GM18858 (cell line): ENCODE measurements at regions not wholly inside any gene's neighbourhood (a gene's known extent, or its start where the extent isn't known, plus 50 kb on each side); places are given as distances from the start of the nearest gene placed in this dataset.

Experiments
- ATAC-seq: cut with Tn5 transposase; IDR thresholded peaks from one replicate; pipeline ENCODE4 v1.9.1; 2021; ENCODE audit not compliant: unreplicated experiment

DNA sequence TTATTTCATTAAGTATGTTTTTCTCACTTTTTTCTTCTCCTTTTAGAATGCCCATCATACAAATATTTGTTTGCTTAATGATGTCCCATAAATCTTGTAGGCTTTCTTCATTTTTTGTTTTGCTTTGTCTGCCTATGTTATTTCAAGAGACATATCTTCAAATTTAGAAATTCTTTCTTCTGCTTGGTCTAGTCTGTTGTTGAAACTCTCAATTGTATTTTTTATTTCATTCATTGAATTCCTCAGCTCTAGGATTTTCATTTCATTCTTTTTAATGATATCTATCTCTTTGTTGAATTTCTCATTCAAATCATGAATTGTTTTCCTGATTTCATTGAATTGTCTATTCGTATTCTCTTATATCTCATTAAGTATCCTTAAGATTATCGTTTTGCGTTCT lies 125.1 kb upstream of the VIPR2 start:
- ATAC-seq: no peak

DNA sequence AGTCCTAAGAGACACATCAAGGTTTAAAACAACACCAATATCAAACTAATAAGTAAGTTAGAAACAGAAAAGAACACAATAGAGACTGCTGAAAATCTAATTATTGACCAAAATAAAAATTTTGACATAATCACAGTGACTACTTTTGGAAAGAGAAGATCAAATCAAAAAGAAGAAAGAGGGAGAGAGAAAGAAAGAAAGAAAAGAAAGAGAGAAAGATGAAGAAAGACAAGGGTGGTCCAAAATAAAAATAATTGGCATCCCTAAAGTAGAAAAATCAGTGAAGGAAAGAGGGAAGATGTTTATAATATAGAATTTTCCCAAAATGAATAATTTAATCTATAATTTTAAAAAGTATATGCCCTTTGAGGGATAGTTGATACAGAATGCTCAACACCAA lies 118.8 kb upstream of the VIPR2 start:
- no peak for ATAC-seq

DNA sequence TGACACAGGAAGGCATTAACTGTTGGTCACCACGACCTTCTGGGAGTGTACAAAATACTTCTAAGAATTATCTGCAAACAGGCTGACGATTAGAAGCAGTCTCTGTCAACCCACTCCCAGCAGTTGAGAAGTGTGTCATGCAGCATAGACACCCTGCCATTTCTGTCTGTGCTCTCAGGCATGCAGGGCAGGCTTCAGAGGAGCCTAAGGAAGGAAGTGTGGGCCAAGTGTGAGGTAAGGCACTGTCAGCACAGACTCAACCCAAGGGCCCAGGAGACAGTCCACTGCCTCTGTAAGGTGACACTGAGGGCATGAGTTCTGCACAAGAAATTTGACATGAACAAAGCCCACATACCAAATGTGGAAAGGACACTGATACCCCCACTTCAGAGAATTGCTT lies 109.0 kb upstream of the VIPR2 start:
- ATAC-seq: no peak

DNA sequence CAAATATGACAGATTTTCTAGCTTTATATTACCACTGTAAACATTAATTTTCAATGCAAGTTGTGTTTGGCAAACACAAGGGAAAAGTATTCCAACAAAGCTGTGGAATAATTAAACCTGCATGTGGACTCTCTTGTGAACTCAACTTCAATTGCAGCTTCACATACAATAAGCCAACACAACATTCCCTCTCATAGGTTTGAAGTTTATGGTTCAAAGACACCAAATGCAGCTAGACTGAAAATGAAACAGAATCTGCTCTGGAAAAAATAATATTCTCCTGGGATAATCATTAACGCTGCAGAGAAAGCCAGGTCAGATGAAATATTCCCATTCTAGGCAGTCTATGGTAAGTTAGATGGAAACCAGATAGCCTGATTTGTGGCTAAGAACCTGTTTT lies 105.8 kb upstream of the VIPR2 start:
- ATAC-seq: no peak

DNA sequence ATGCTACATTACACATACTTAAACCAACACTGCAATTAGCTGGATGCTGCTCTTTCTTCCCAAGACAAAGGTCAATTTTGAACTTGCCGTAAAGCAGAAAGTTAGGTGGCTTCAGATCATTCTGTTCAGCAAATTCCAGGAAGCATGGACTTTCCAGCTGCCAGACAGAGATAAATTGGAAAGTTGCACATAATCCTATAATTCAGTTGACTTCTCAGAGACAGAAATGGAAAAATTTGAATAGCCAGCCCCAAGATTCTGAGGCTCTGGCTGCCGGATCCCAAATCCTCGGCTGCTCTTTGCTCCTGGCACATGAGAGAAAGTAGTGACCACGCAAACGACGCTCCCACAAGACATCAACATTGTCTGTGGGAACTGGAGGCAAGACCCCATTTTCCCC lies 105.0 kb upstream of the VIPR2 start:
- ATAC-seq: no peak

DNA sequence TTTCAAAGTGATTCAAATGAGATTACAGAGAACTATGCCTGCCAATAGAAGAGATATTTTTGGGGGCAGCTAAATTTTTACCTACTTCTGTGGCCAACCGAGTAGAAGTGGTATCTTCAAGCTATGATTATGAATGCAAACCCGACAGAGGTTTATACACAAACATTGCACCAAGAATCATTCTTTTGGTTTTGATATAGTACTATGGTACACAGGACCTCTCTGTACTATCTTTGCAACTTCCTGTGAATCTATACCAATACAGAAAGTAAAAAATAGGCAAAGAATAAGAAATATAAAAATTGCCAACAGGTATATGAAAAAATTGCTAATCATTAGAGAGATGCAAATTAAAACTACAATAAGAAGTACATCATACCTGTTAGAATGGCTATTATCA lies 103.2 kb upstream of the VIPR2 start:
- ATAC-seq: no peak

DNA sequence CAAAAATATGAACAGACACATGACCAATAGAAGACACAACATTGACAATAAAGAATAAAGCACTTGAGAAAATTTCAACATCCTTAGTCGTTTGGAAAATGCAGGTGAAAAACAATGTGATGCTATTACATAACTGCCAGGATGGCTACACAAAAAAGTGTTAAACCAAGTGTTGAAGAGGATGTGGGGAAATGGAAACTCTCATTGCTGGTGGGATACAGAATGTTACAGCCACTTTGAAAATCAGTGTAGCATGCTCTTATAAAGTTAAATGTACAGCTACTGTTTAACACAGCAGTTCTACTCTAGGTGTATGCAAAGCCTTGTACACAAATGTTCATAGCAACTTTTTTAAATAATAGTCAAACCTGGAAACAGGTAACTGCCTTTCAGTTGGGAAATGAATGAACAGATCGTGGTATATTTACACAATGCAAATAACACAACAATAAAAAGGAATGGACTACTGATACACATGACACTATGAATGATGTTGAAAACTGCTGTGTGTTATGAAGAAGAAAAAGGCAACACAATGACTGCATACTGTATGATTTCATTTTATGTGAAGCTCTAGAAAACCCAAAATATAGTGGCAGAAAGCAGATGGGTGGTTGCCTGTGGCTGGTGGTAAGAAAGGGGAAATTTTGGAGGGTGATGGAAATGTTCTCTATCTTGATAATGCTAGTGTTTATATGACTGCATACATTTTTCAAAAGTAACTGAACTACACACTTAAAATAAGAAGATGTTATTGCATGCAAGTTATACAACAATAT lies 102.2 kb upstream of the VIPR2 start:
- ATAC-seq: no peak

DNA sequence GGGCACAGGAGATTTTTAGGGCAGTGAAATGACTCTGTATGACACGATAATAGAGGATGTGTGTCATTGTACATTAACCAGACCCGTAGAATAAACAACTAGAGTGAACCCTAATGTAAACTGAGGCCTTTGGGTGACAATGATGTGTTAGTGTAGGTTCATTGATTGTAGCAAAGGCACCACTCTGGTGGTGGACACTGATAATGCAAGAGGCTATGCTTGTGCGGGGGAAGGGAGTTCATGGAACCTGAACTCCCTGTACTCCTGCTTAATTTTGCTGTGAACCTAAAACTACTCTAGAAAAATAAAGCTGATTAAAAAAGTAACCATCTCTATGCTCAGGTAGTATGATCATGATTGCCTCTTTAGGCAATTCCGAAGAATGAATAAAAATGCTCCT lies 96.3 kb upstream of the VIPR2 start:
- ATAC-seq: no peak

DNA sequence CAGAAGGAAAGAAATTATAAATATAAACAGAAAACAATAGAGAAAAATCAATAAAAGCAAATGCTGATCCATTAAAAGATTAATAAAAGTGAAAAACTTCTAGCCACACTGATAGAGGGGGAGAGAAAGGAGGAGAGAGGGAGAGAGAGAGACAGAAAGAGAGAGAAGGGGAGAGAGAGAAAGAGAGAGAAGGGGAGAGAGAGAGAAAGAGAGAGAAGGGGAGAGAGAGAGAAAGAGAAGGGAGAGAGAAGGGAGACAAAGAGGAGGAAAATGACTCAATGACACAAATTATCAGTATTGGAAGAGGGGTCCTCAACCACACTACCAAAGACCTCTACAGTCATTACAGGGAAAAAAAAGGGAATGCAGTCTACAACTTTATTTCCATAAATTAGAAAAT lies 94.4 kb upstream of the VIPR2 start:
- no peak for ATAC-seq

DNA sequence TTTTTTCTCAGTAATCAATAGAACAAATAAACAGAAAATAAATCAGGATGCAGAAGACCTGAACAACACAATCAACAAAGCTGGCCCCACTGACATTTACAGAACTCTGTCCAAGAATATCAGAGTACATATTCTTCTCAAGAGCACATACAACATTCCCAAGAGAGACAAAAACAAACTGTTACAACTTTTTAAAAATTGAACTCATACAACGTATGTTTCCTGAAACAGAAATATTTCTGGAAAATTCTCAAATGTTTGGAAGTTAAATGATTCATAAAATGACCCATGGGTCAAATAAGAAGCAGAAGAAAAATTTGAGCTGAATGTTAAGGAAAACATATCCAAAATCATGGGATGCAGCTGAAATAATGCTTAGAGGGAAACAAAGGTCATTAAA lies 93.9 kb upstream of the VIPR2 start:
- ATAC-seq: no peak

DNA sequence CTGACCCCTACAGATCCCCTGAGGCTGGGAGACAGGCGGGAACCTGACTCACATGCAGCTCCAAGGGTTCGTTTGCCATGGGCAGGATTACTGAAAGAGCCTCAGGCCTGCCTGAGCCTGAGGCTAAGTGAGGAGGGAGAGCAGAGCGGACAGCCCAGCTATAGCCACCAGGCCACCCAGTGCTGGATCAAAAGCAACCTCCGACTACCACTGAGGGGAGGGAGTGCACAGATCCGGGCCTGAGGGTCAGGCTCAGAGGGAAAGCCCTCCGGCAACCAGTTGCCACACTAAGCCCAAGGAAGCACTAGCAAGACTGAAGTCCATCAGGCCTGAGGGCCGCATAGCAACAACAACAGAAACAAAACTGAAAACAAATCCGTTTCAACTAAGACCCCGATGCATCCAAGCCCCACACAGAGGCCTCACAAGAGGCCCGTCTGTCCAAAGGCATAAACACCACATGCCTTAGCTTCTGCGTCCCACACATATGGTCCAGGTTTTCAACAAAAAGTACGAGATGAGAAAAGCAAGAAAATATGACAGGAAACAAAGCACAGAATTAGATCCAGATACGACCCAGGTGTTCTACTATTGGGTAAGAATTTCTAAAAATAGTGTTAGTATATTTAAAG lies 92.5 kb upstream of the VIPR2 start:
- ATAC-seq: no peak

DNA sequence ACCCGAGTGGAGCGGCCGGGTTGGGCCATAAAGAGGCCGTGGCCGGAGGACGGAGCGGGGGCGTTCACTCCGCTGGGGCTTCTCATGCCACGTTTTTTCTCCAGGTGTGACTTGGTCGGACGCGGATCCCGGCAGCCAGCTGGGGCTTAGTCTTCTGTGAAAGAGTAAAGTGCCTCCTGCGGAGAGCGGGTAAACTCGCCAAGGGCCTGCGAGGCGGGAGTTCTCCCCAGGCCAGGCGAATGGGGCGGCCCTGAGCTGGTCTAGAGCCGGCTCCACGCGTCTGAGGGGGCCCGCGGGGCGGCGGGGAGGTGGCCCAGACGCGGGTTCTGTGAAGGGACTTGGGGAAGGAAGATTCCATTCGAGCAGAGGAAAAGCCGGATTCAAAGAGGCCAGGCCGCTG lies 86.3 kb upstream of the VIPR2 start:
- no peak for ATAC-seq

DNA sequence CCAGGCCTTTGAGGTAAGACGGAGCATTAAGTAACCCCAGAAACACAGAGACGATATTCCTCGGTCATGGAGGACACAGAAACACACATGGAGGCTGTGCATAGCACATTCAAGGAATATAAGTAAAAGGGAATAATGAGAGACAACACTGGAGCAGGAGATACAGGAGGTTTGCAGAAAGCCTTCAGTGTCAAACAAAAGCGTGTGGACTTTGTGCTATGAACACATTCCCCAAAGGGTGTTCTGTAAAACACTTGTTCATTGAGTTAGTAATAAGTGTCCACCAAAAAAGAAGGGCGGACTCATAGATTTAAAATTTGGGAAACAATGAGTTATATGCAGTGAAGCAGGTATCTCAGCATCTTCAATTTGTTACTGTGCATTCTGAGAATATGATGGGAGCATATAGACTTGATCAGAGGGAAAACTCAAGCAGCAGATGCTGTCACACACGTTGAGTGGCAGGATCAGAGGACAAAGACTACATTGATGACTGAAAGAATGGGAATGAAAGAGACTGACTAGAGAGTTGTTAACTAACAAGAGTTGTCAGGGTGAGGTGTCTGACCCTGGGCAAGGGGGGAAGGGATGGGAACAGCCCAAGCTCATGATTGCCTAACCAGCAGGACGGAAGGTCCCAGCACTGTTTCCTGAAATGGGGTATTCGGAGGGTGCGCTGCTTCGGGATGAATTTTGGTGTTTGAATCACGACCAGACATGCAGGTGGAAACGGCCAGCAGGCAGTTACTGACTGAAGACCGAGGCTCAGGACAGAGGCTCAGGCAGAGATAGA lies 85.2 kb upstream of the VIPR2 start:
- ATAC-seq: no peak

DNA sequence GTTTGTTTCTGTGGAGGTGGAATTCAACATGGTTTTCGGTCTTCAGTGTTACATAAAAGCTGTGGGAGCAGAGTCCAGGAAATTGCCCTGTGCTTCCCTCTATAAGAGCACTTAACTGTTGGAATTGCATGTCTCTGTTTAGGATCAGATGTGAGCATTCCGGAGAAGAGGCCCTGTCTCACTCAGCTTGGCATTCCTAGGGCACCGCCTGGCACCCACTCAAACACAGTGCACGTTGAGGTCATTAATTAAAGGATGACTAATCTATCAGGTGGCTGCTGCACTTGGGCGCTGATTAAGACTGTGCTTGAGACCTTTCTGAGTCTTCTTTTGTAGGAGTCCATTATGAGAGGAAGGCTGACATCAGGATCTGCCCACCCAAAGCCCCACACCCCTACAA lies 82.8 kb upstream of the VIPR2 start:
- no peak for ATAC-seq

DNA sequence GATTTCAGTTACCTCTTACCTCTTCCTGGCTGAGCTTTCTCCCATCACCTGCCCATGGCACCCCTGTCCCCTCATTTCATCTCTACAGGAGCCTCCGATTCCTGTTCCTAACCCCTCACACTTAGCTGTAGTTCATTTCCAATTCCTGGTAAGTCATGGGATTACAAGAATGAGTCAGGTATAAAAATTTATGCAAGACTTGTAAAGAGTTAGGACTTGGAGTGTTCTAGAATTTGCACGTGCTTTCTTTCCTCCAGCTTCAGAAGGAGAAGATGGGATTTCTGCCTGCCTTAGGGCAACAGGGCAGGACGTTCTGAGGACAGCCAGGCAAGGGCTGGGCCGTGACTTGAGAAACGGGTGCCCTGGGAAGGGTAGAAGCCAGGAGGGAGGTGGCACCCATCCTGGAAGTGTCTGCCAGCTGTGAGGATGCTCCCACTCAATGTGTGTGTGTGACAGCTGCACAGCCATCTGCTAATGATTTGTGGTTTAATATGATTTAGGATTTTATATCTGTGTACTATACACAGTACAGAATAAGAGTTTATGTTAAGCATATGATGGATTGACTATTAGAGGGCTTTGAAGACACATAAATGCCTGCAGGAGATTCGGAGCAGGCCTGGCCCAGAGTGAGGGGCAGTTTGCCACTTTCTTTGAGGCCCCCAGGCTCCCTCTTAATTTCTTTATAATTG lies 81.5 kb upstream of the VIPR2 start:
- ATAC-seq: no peak

DNA sequence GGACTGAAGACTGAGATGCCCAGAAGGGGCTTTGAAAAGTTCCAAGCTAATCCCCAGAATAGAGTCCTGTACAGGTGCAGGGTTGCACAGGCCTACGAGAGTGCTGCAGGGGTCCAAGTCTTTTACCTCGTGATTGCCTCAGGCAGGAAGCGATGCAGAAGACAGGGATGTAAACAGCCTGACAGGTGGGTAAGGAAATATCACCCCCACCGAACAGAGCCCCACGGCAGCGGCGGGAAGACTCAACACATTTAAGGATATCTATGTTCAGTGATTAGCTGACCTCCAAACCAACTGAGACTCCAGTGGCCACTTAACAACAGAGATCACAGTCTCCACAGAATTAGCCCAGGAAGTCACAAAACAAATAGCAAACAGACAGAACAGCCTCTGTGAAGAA lies 73.9 kb upstream of the VIPR2 start:
- ATAC-seq: no peak

DNA sequence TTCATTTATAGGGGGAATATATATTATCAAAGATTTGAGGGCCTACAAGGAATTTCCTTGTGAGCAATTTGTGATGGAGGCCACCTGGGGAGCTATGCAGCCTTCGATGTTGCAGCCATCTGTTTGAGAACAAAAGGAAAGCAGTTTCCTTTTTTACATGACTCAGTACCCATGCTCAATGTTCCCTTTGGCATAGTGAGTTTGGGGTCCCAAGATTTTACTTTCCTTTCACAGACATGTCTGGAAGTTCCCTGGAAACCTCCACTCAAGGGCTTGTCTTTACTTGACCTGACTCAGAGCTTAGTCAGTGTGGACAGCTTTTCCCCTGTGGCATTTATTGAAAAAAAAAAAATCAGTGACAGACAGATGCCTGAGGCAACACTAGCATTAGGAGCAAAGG lies 73.5 kb upstream of the VIPR2 start:
- no peak for ATAC-seq

DNA sequence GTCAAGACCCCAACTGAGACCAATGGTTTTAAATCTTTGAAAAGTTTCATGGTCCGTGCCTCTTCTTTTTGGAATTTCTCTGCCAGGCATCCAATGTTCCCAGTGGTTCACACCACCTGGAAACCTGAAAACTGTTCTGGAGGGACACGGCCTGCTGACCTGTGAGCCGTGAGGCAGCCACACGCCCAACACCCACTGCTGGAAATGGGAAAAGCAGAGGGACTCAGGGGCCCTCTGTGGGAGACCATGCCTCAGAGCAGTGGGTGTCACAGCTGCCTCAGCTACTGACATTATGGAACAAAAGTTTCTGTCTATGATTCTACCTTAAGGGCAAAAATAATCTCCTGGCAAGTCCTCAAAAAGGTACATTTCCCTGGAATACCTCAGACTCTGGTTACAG lies 70.4 kb upstream of the VIPR2 start:
- no peak for ATAC-seq

DNA sequence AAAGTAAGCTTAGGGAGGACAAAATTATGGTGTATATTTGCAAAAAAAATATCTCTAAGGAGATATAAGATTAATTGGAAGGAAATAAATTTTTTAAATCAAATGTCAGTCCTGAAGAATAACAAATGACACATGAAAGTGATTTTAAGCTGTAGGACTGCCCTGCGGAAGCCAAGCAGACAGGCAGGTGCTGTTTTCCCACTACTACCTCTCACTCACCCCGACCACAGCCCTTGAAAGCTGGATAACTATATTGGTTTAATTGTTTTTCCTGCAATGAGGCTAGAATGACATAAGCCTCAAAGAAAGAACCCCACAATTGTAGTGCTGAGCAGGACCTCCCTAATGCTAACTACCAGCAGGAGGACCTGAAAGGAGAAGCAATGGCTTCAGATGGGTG lies 68.6 kb upstream of the VIPR2 start:
- no peak for ATAC-seq

DNA sequence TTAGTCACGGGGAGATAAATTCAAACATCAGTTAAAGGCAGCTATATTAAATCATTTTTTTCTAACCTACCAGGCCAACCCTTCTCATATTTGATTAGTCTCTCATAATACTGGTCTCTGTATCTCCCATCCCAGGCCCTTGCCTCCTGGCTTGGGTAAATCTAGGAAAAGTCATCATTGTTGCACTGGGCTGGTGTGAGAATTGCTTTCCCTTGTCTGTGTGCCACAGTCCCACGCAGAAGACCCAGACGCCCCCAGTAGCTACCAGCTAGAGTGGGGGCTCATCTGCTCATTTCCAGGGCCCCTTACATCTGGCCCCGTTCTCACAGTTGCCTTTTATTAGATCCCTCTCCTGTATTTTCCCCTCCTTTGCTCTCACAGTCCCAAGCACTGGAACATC lies 67.6 kb upstream of the VIPR2 start:
- ATAC-seq: no peak

DNA sequence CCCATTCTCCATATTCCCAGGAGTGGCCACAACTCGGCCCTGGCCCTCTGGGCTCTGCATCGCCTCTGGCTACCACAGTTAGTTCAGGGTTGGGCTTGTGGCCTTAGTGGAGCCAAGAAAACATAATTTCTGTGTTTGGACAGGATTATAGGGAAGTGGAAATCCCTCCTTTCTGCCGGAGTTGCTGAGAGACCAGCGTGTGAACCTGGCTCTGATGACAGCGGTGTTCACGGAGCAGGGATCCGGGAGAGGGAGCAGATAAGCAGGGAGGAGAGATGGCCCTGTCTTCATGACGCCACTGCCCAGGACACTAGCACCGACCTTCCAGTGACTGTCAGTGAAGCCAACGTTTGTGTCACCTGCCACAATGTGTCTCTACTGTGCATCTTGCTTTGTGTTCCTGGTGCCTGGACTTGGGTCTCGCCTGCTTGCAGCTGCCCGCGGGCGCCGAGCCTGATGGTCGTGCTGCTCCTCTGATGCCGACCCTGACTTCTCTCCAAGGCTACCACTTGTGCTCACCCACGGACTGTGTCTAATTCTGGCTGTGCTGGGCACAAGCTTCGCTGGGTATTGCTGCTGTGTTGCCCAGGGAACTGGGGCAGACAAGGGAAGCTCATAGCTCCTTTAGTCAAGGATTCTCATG lies 67.0 kb upstream of the VIPR2 start:
- no peak for ATAC-seq
